ENCODE measurements at regions not wholly inside any gene's neighbourhood (a gene's known extent, or its start where the extent isn't known, plus 50 kb on each side); places are given as distances from the start of the nearest gene placed in this dataset.

- TF ChIP-seq ZNF276 (CRISPR knock-in tag; IDR thresholded peaks at IDR 0.05; ENCODE audit: low read depth) = no peak
- TF ChIP-seq ATF1 (CRISPR knock-in tag; IDR thresholded peaks at IDR 0.05) = no peak
- TF ChIP-seq TEAD2 (CRISPR knock-in tag; IDR thresholded peaks at IDR 0.05) = no peak
- no peak for TF ChIP-seq SIN3A (IDR thresholded peaks at IDR 0.05; ENCODE audit: borderline replicate concordance, low read depth, low read length)
- TF ChIP-seq LBX2 (CRISPR knock-in tag; IDR thresholded peaks at IDR 0.05; ENCODE audit: borderline replicate concordance) = no peak
- no peak for TF ChIP-seq POGK (CRISPR knock-in tag; conservative IDR thresholded peaks at IDR 0.05)
- TF ChIP-seq ZNF83 (CRISPR knock-in tag; IDR thresholded peaks at IDR 0.05; ENCODE audit: borderline replicate concordance) = no peak
- no peak for TF ChIP-seq ZNF207 (IDR thresholded peaks at IDR 0.05; ENCODE audit: borderline replicate concordance)
- no peak for TF ChIP-seq SKI (IDR thresholded peaks at IDR 0.05; ENCODE audit: partially characterized antibody)
Measured at GRCh38 chr5:56352808-56353590, 119.9 kb upstream of the ANKRD55 start (continued).

Measured in HepG2 (cell line).